22Rv1 (cell line): ENCODE measurements at regions not wholly inside any gene's neighbourhood (a gene's known extent, or its start where the extent isn't known, plus 50 kb on each side); places are given as distances from the start of the nearest gene placed in this dataset.
"Not testable (repeated sequence)": the region's sequence is repeated elsewhere in the genome, so short reads cannot be mapped to it uniquely, and the experiment has no call there.

ENCODE experiments used
- H3K27ac ChIP-seq: fragments of 450-650 bp; 2 replicates; pipeline ENCODE4 v1.5.1; 2017
- ZFX ChIP-seq: fragments of 450-650 bp; IDR thresholded peaks from 2 replicates; pipeline ENCODE4 v1.6.1; 2017; ENCODE audit warnings: antibody characterized with exemption, borderline replicate concordance
- TF ChIP-seq, protein P1 (sequence below): fragments of 450-650 bp; IDR thresholded peaks from 2 replicates; pipeline ENCODE4 v1.5.1; 2017; ENCODE audit warnings: mild to moderate bottlenecking

DNA sequence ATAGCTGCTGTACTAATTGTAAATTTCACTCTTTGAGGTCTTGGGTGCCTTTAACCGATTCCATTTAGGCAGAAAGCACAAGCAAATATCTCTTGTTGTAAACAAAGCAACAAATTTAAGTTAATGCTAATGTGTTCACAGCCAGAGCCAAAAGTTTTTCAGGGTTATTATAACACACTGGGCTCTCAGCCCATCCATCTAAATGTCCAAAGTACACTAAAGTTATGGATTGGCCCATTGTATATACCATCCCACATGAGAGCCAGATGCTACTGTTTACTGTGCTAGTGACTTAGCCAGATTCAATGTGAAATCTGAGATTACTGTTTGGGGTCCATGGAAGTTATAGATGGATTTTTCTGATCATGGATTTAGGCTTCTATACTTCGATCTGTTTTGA, 186.7 kb downstream of the LARP7 start:
- H3K27ac ChIP-seq, result no peak overlapping the region
- TF ChIP-seq, protein P1, sequence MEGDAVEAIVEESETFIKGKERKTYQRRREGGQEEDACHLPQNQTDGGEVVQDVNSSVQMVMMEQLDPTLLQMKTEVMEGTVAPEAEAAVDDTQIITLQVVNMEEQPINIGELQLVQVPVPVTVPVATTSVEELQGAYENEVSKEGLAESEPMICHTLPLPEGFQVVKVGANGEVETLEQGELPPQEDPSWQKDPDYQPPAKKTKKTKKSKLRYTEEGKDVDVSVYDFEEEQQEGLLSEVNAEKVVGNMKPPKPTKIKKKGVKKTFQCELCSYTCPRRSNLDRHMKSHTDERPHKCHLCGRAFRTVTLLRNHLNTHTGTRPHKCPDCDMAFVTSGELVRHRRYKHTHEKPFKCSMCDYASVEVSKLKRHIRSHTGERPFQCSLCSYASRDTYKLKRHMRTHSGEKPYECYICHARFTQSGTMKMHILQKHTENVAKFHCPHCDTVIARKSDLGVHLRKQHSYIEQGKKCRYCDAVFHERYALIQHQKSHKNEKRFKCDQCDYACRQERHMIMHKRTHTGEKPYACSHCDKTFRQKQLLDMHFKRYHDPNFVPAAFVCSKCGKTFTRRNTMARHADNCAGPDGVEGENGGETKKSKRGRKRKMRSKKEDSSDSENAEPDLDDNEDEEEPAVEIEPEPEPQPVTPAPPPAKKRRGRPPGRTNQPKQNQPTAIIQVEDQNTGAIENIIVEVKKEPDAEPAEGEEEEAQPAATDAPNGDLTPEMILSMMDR, result no peak
- TF ChIP-seq ZFX, result no peak

DNA sequence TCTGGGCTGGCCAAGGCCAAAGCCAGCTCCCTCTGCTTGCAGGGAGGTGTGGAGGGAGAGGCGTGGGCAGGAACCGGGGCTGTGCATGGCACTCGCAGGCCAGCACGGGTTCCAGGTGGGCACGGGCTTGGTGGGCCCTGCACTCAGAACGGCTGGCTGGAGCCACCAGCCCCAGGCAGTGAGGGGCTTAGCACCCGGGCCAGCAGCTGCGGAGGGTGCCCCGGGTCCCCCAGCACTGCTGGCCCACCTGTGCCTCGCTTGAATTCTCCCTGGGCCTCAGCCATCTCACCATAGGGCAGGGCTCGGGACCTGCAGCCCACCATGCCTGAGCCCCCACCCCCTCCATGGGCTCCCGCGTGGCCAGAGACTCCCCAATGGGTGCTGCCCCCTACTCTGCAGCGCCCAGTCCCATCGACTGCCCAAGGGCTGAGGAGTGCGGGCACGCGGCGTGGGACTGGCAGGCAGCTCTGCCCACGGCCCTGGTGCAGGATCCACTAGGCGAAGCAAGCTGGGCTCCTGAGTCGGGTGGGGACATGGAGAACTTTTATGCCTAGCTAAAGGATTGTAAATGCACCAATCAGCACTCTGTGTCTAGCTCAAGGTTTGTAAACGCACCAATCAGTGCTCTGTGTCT, 193.9 kb downstream of the LARP7 start:
- H3K27ac ChIP-seq, result no peak overlapping the region
- TF ChIP-seq, protein P1, result no peak
- no peak for TF ChIP-seq ZFX

DNA sequence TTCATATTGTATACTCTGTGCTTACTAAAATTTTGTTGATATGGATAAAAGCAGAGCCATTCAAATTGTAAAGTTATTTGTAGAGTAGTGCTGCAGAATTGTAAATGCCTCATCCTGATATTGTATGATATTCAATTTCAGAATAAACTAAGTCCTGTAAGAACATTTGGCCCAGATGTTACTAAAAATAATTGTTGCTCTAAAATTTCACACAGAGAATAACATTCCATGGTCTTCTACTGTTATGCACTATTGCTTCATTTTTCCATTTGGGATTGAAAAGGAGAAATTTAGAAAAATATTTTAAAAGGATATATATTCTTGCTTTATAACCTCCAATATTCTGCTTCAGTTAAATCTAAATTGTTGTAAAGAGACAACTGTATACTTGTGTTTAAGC, 195.6 kb downstream of the LARP7 start:
- TF ChIP-seq, protein P1, result no peak
- no peak for TF ChIP-seq ZFX
- H3K27ac ChIP-seq, result no peak overlapping the region

DNA sequence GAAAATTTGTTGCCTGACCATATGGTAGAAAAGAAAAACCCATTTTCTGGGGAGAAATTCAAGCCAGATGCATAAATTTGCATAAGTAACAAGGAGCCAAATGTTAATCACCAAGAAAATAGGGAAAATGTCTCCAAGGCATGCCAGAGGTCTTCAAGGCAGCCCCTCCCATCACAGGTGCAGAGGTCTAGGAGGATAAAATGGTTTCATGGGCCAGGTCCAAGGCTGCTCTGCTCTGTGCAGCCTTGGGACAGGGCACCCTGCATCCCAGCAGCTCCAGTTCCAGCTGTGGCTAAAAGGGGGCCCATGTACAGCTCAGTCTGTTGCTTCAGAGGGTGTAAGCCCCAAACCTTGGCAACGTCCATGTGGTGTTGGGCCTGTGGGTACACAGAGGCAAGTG, 200.0 kb downstream of the LARP7 start:
- no peak overlapping the region for H3K27ac ChIP-seq
- TF ChIP-seq, protein P1, result no peak
- no peak for TF ChIP-seq ZFX

DNA sequence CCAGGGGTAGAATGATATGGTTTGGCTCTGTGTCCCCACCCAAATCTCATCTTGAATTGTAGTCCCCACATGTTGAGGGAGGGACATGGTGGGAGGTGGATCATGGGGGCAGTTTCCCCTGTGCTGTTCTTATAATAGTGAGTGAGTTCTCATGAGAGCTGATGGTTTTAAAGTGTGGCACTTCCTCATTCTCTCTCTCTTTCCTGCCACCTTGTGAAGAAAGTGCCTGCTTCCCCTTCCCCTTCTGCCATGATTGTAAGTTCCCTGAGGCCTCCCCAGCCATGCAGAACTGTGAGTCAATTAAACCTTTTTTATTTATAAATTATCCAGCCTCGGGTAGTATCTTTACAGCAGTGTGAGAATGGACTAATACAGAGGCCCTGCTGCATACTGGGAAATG, 201.1 kb downstream of the LARP7 start:
- H3K27ac ChIP-seq, result not testable (repeated sequence)

DNA sequence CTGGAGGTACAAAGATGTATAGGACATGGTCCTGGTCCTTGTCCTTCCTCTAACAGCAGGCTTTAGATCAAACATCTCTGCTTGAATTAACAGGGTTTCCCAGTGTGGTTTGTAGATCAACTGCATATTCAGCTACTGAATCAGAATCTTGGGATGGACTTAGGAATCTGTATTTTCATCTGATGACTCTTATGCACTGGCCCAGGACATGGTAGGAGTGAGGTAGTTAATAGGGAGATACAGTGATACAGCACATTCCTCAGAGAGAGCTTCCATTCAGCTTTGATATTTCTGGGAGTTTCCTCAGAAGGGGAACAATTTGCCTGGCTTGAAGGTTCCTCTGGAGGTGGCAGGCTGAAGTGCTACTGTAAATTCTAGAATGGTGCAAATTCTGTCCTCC, 203.1 kb downstream of the LARP7 start:
- no peak overlapping the region for H3K27ac ChIP-seq
- TF ChIP-seq ZFX, result no peak
- TF ChIP-seq, protein P1, result no peak

DNA sequence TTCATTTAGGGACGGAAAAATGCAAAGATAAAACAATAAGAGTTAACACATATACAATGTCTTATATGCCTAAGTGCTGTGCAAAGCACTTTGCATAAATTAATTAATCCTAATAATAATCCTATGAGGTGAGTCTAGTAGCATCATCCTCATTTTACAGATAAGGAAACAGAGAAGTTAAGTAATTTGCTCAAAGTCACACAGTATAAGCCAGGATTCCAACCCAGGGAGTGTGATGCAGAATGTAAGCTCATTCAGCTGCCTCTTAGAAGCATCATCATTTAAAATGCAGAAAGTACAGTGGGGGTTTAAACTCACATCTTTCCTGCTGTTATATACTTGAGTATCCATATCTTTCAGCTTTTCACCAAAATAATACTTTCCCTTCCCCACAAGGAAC, 203.7 kb downstream of the LARP7 start:
- no peak overlapping the region for H3K27ac ChIP-seq
- TF ChIP-seq, protein P1, result no peak
- no peak for TF ChIP-seq ZFX

DNA sequence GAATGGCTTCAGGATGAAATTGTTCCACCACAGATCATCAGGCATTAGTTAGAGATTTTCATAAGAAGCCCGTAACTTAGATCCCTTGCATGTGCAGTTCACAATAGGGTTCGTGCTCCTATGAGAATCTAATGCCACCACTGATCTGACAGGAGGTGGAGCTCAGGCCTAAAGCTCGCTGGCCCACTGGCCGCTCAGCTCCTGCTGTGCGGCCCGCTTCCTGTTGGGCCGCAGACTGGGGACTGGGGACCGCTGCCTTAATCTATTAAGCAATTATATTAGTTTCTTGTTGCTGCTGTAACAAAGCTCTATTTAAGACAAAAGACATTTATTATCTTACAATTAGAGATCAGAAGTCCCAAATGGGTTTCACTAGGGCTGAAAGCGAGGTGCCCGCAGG, 205.6 kb downstream of the LARP7 start:
- TF ChIP-seq, protein P1, result no peak
- TF ChIP-seq ZFX, result no peak

More for the DNA sequence above, 205.6 kb downstream of the LARP7 start:
- no peak overlapping the region for H3K27ac ChIP-seq
